ENCODE measurements at regions not wholly inside any gene's neighbourhood (a gene's known extent, or its start where the extent isn't known, plus 50 kb on each side); places are given as distances from the start of the nearest gene placed in this dataset.

DNA sequence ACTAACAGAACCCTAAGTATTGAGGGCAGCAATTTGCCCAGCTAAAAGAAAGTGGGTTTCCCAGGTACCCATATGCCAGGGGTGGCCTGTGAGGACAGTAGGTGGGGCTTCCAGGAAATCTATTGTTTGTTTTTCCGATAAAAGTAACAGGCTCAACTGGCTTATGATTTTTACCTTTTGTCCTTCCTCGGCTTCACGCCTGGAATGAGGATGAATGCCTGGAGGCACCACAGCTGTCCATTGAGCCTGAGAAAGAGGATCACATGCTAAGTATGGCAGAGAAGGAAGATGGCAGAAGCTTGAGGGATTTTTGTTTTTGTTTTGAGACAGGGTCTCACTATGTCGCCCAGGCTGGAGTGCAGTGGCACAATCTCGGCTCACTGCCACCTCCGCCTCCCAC is 84.1 kb downstream of the KLF4 start:
- TF ChIP-seq, protein P1, sequence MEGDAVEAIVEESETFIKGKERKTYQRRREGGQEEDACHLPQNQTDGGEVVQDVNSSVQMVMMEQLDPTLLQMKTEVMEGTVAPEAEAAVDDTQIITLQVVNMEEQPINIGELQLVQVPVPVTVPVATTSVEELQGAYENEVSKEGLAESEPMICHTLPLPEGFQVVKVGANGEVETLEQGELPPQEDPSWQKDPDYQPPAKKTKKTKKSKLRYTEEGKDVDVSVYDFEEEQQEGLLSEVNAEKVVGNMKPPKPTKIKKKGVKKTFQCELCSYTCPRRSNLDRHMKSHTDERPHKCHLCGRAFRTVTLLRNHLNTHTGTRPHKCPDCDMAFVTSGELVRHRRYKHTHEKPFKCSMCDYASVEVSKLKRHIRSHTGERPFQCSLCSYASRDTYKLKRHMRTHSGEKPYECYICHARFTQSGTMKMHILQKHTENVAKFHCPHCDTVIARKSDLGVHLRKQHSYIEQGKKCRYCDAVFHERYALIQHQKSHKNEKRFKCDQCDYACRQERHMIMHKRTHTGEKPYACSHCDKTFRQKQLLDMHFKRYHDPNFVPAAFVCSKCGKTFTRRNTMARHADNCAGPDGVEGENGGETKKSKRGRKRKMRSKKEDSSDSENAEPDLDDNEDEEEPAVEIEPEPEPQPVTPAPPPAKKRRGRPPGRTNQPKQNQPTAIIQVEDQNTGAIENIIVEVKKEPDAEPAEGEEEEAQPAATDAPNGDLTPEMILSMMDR (IDR thresholded peaks at IDR 0.05) = no peak
- TF ChIP-seq POLR2AphosphoS5 (IDR thresholded peaks at IDR 0.05) (no peak), POLR2A (IDR thresholded peaks at IDR 0.05) (no peak), EP300 (IDR thresholded peaks at IDR 0.05) (no peak)
